IMR-90 (cell line): ENCODE measurements at regions not wholly inside any gene's neighbourhood (a gene's known extent, or its start where the extent isn't known, plus 50 kb on each side); places are given as distances from the start of the nearest gene placed in this dataset.
"Not testable (repeated sequence)": the region's sequence is repeated elsewhere in the genome, so short reads cannot be mapped to it uniquely, and the experiment has no call there.

Experiments
- ATAC-seq: fragments of 200-7000 bp; cut with Tn5 transposase; 2 replicates; pipeline ENCODE4 v1.9.1; 2020; ENCODE audit warnings: low read depth, mild to moderate bottlenecking, moderate library complexity
- BruUV-seq: library from RNA; stranded (reverse); fragments of 400-500 nt; replicated peaks from 2 replicates; lab custom pipeline; 2021; lab: Mats Ljungman, UMichigan
- CTCF ChIA-PET: fragments of 300-600 bp; formaldehyde crosslinking; extraction: SDS; loops from one replicate; lab custom pipeline; 2021; ENCODE audit warnings: antibody characterized with exemption; lab: Yijun Ruan, JAX
- POLR2A ChIA-PET: fragments of 300-600 bp; sonication (Branson Sonifier 250); formaldehyde crosslinking; loops from one replicate; lab custom pipeline; 2022; ENCODE audit warnings: antibody characterized with exemption; ENCODE audit not compliant: unreplicated experiment; lab: Charles Lee
- DNase-seq: peaks from one replicate; pipeline ENCODE4 v3.0.0; 2013
- H2AFZ ChIP-seq: replicated peaks from 2 replicates; pipeline ENCODE3; 2013; ENCODE audit warnings: low read length, mild to moderate bottlenecking; ENCODE audit not compliant: poor library complexity
- H2AK5ac ChIP-seq: 2 replicates; pipeline ENCODE4 v1.6.1; 2013; ENCODE audit warnings: low read depth, low read length, inconsistent platforms
- H2AK9ac ChIP-seq: replicated peaks from 2 replicates; pipeline ENCODE3; 2013; ENCODE audit warnings: mild to moderate bottlenecking, low read depth, low read length, moderate library complexity; ENCODE audit not compliant: poor library complexity
- H2BK120ac ChIP-seq: 2 replicates; pipeline ENCODE4 v1.6.1; 2013; ENCODE audit warnings: low read depth, low read length, inconsistent platforms
- H2BK15ac ChIP-seq: 3 replicates; pipeline ENCODE4 v1.6.1; 2013; ENCODE audit warnings: low read depth, low read length, inconsistent platforms
- H2BK20ac ChIP-seq: 2 replicates; pipeline ENCODE4 v1.6.1; 2013; ENCODE audit warnings: low read depth, mild to moderate bottlenecking, inconsistent platforms, low read length, moderate library complexity
- H2BK5ac ChIP-seq: 2 replicates; pipeline ENCODE4 v1.6.1; 2013; ENCODE audit warnings: mild to moderate bottlenecking, low read depth, low read length, inconsistent platforms; ENCODE audit not compliant: poor library complexity, severe bottlenecking
- H3K14ac ChIP-seq: replicated peaks from 2 replicates; pipeline ENCODE4 v1.6.1; 2013; ENCODE audit warnings: low read depth, low read length, inconsistent platforms
- H3K18ac ChIP-seq: 2 replicates; pipeline ENCODE4 v1.6.1; 2013; ENCODE audit warnings: low read depth, low read length, control low read depth
- H3K23ac ChIP-seq: 2 replicates; pipeline ENCODE4 v1.6.1; 2013; ENCODE audit warnings: low read depth, low read length, inconsistent platforms
- H3K27ac ChIP-seq: 2 replicates; pipeline ENCODE4 v1.5.1; 2013; ENCODE audit warnings: mild to moderate bottlenecking, control low read depth, low read length; ENCODE audit not compliant: insufficient read depth
- H3K27me3 ChIP-seq: 2 replicates; pipeline ENCODE4 v1.6.1; 2013; ENCODE audit warnings: low read length; ENCODE audit not compliant: control insufficient read depth, insufficient read depth
- H3K36me3 ChIP-seq: 2 replicates; pipeline ENCODE4 v1.6.1; 2013; ENCODE audit warnings: low read length, mixed read lengths; ENCODE audit not compliant: control insufficient read depth, insufficient read depth
- H3K4ac ChIP-seq: 2 replicates; pipeline ENCODE4 v1.6.1; 2013; ENCODE audit warnings: low read depth, low read length, inconsistent platforms
- H3K4me1 ChIP-seq: 2 replicates; pipeline ENCODE4 v1.6.1; 2013; ENCODE audit warnings: low read length, mixed read lengths; ENCODE audit not compliant: control insufficient read depth, insufficient read depth
- H3K4me2 ChIP-seq: 2 replicates; pipeline ENCODE4 v1.6.1; 2013; ENCODE audit warnings: low read depth, mild to moderate bottlenecking, control low read depth, low read length, moderate library complexity
- H3K4me3 ChIP-seq: 2 replicates; pipeline ENCODE4 v1.5.1; 2013; ENCODE audit warnings: low read depth, mild to moderate bottlenecking, control low read depth, low read length, moderate library complexity; ENCODE audit not compliant: insufficient read depth
- H3K56ac ChIP-seq: 2 replicates; pipeline ENCODE4 v1.6.1; 2013; ENCODE audit warnings: low read length, inconsistent platforms; ENCODE audit not compliant: insufficient read depth; ENCODE audit errors: extremely low read depth
- H3K79me1 ChIP-seq, 2 experiments: 2 replicates each; pipeline ENCODE4 v1.6.1; 2013; ENCODE audit warnings: low read length in 2 of 2, inconsistent platforms in 1 of 2, low read depth in 1 of 2
- H3K9ac ChIP-seq: 2 replicates; pipeline ENCODE4 v1.6.1; 2013; ENCODE audit warnings: low read depth, low read length, control low read depth
- H3K9me1 ChIP-seq: 2 replicates; pipeline ENCODE4 v1.6.1; 2013; ENCODE audit warnings: low read length, inconsistent platforms; ENCODE audit not compliant: insufficient read depth
- H3K9me3 ChIP-seq: 2 replicates; pipeline ENCODE4 v1.6.1; 2013; ENCODE audit warnings: low read length; ENCODE audit not compliant: control insufficient read depth, insufficient read depth
- H4K20me1 ChIP-seq: 2 replicates; pipeline ENCODE4 v1.6.1; 2013; ENCODE audit warnings: low read length, inconsistent platforms; ENCODE audit not compliant: insufficient read depth
- H4K5ac ChIP-seq: 2 replicates; pipeline ENCODE4 v1.6.1; 2013; ENCODE audit warnings: mild to moderate bottlenecking, low read depth, low read length, control low read depth
- H4K8ac ChIP-seq, 2 experiments: 2 replicates each; pipeline ENCODE4 v1.6.1; 2013; ENCODE audit warnings: low read depth in 2 of 2, low read length in 2 of 2, control low read depth in 1 of 2, inconsistent platforms in 1 of 2
- H4K91ac ChIP-seq: 2 replicates; pipeline ENCODE4 v1.6.1; 2013; ENCODE audit warnings: low read depth, low read length, inconsistent platforms; ENCODE audit not compliant: insufficient read depth
- WGBS, 2 experiments: methylation state at CpG; one replicate each; pipeline versions ENCODE4 v1.1.5 to v1.1.7; 2013; ENCODE audit warnings: missing lambda C conversion rate in 2 of 2; ENCODE audit not compliant: insufficient read length in 1 of 2; ENCODE audit errors: extremely low coverage in 2 of 2; 5-methylcytosine and 5-hydroxymethylcytosine counted together
- dilution Hi-C: fragments of 300-500 bp; cut with HindIII; formaldehyde crosslinking; loops from one replicate; pipeline ENCODE4 v1.14.3; 2018; ENCODE audit warnings: low sequenced_read_pairs; ENCODE audit not compliant: unreplicated experiment
- in situ Hi-C: fragments of 300-500 bp; cut with MboI; formaldehyde crosslinking; loops from 3 replicates; pipeline ENCODE4 v1.14.3; 2019; ENCODE audit warnings: low sequenced_read_pairs, inconsistent platforms, mixed read lengths
- intact Hi-C: fragments of 100-400 bp; cut with micrococcal nuclease; formaldehyde crosslinking; loops from 2 replicates; pipeline ENCODE4 v1.10.0; 2022

- H3K4ac ChIP-seq, dilution Hi-C loops, H3K14ac ChIP-seq, H3K23ac ChIP-seq, H2AK9ac ChIP-seq, BruUV-seq, intact Hi-C loops, H2BK20ac ChIP-seq, H3K9me1 ChIP-seq, H3K36me3 ChIP-seq, H3K79me1 ChIP-seq, H4K5ac ChIP-seq, DNase-seq, H2AFZ ChIP-seq, H3K4me2 ChIP-seq, H3K4me3 ChIP-seq, H2BK5ac ChIP-seq, H2BK15ac ChIP-seq, POLR2A ChIA-PET, H3K27ac ChIP-seq, H4K91ac ChIP-seq, in situ Hi-C loops, CTCF ChIA-PET, H3K9me3 ChIP-seq, H2BK120ac ChIP-seq, H3K27me3 ChIP-seq, H3K56ac ChIP-seq, H2AK5ac ChIP-seq, ATAC-seq, H3K9ac ChIP-seq, H3K18ac ChIP-seq, H4K20me1 ChIP-seq, H4K8ac ChIP-seq, H3K4me1 ChIP-seq: not testable (repeated sequence)
- 82% methylated on average over 2 of the region's 10 CpGs; no CpG with 5 or more reads in 1 of the 2 experiments for WGBS, 2 experiments
Measured at GRCh38 chr17:20689170-20689749, 109.7 kb downstream of the CDRT15L2 start.

DNA sequence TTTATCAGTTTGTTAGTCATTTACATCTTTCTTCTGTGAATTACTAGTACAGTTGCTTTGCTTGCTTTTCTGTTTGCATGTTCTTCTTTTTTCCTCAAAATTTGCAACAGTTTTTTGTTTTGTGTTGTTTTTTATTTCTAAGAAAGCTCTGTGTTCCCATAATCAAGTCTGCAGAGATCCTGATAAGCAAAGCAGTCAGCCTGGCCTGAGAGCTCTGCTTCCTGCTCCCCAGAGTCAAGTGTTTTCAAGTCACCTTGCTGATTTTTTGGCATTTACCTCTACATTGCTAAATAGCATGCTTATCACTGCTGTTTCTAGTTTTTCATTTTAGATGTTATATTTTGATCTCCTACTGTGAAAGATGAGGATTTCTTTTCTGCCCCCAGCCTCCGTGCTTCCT is 113.2 kb downstream of the CDRT15L2 start:
- H2BK20ac ChIP-seq, H4K91ac ChIP-seq, H3K4me3 ChIP-seq, intact Hi-C loops, H3K9me1 ChIP-seq, H3K4me2 ChIP-seq, H2BK5ac ChIP-seq, H3K18ac ChIP-seq, H3K4ac ChIP-seq, DNase-seq, POLR2A ChIA-PET, H2BK15ac ChIP-seq, in situ Hi-C loops, H3K27me3 ChIP-seq, H4K20me1 ChIP-seq, H2AFZ ChIP-seq, H3K9ac ChIP-seq, H2AK9ac ChIP-seq, H3K27ac ChIP-seq, H3K79me1 ChIP-seq, H3K9me3 ChIP-seq, ATAC-seq, H2BK120ac ChIP-seq, H3K56ac ChIP-seq, H3K14ac ChIP-seq, dilution Hi-C loops, H2AK5ac ChIP-seq, H4K5ac ChIP-seq, H3K4me1 ChIP-seq, H4K8ac ChIP-seq, H3K23ac ChIP-seq, BruUV-seq, H3K36me3 ChIP-seq, CTCF ChIA-PET: not testable (repeated sequence)
- no CpG with 5 or more reads among the region's 1 CpG for WGBS, 2 experiments
